Tibial nerve (tissue), 4 donors: ENCODE measurements at regions not wholly inside any gene's neighbourhood (a gene's known extent, or its start where the extent isn't known, plus 50 kb on each side); places are given as distances from the start of the nearest gene placed in this dataset.

Experiments
- CTCF ChIP-seq, 5 experiments: fragments of 200-600 bp in 3 of 5; fragments of 450-650 bp in 2 of 5; sonication (generic) in 3 of 5; IDR thresholded peaks; one replicate each; pipeline ENCODE4 v1.5.1; 2016 to 2019; ENCODE audit warnings: antibody characterized with exemption in 5 of 5, mild to moderate bottlenecking in 3 of 5, moderate library complexity in 2 of 5
- EP300 ChIP-seq, 2 donors: sonication (generic); formaldehyde crosslinking; IDR thresholded peaks; one replicate each; pipeline ENCODE4 v1.6.1; 2017; ENCODE audit warnings: antibody characterized with exemption in 2 of 2, mild to moderate bottlenecking in 1 of 2

GRCh38 chr6:14470671-14471070 is 353.1 kb downstream of the CD83 start:
- TF ChIP-seq CTCF (IDR thresholded peaks at IDR 0.05) (no peak), EP300 (IDR thresholded peaks at IDR 0.05) (no peak)
